ENCODE measurements at regions not wholly inside any gene's neighbourhood (a gene's known extent, or its start where the extent isn't known, plus 50 kb on each side); places are given as distances from the start of the nearest gene placed in this dataset.
"Not testable (repeated sequence)": the region's sequence is repeated elsewhere in the genome, so short reads cannot be mapped to it uniquely, and the experiment has no call there.

DNA sequence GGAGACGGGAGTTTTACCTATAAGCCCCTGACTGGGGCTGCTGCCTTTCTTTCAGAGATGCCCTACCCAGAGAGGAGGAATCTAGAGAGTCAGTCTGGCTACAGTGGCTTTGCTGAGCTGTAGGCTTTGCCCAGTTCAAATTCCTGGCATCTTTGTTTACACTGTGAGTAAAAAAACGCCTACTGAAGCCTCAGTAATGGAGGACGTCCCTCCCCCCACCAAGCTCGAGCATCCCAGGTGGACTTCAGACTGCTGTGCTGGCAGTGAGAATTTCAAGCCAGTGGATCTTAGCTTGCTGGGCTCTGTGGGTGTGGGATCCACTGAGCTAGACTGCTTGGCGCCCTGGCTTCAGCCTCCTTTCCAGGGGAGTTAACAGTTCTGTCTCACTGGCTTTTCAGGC, 237.1 kb upstream of the NT5E start:
- DNase-seq (ENCODE audit: low read depth in 1 of 2, low spot score in 1 of 2): not testable (repeated sequence)

DNA sequence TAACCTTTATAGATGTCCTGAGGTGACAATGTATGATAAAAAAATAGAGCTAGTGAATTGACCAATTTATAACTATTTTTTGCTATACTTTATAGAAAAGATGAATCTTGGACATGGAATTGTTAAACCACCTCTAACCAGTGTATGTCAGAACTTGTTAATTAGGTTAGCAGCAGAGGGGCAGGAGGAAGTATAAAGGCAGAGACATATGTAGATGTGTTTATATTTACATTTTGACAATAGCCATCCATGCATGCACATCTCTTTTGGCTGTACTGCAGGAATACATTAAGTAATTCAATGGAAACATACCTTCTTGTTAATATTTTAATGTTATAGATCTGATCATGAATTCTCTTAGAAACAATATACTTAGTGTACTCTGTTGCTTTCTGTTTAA, 254.6 kb upstream of the NT5E start:
- no peak for DNase-seq (ENCODE audit: low read depth in 1 of 2, low spot score in 1 of 2)

DNA sequence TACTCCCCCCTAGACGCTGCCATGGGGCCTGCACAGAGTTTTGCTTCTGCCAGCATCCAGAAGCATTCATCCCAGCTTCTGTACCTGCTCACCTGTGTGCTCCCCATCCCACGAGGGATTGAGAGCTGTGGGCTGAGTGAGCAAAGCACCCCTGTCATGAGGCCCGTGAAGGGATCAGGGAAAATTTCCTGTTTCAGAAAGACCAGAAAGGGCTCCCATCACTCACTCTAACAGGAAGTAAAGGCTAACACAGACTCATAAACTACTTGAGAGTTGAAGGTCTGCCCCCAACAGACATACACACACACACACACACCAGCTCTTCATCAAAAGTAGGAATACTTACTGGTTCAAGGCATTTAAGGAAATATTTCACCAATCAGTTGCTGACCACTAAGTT, 256.5 kb upstream of the NT5E start:
- no peak for DNase-seq (ENCODE audit: low read depth in 1 of 2, low spot score in 1 of 2)

DNA sequence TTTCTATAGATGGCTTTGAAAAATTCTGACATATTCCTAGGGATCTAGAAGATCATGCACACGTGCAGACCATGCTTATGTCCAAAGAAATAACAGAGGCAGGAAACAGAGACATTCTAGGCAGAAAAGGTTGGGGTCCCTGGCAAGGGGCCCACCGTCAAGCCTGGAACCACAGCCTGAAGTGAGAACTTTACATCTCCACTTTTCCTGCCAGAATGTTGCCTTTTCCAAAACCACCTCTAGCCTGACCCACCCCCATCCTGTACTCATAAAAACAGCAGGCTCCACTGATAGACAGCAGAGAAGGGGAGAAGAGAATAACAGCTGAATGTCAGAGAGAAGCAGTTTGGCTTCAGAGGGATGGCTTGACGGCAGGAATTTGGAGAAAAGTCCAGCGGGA, 257.3 kb upstream of the NT5E start:
- no peak for DNase-seq (ENCODE audit: low read depth in 1 of 2, low spot score in 1 of 2)

DNA sequence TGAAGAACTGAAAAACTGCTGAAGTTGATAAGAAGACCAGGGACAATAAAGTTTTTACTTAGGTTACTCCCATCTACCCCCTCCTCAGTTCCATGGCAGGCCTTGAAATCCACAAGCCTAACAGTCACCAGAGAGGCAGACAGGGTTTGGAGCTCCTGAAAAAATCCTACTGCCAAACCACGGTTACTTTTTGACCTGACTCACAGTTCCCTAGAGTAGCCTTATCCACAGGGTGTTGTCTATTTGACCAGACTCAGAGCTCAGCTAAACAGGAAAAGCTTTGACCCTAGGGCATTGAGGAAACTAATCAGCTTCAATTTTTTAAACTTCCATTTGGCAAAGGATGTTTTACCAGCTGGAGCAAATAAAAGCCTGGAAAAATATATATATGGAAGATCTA, 257.7 kb upstream of the NT5E start:
- no peak for DNase-seq (ENCODE audit: low read depth in 1 of 2, low spot score in 1 of 2)

DNA sequence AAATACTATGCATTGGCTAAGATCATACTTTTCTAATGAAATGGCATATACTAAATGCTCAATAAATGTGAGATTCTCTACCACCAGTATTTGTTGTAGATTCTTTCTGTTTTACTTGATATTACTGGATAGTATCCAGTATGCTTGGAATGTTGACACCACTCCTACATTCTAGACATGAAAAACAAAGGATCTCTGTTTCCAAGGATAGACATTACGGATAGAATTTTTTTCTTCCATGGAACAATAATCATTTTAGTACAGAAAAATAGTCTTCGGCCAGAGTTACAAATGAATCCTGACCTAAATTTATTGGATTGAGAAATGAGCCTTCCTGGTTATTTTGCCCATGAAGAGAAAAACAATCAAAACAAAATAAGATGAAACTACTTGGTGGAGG, 258.2 kb upstream of the NT5E start:
- DNase-seq (ENCODE audit: low read depth in 1 of 2, low spot score in 1 of 2): no peak

DNA sequence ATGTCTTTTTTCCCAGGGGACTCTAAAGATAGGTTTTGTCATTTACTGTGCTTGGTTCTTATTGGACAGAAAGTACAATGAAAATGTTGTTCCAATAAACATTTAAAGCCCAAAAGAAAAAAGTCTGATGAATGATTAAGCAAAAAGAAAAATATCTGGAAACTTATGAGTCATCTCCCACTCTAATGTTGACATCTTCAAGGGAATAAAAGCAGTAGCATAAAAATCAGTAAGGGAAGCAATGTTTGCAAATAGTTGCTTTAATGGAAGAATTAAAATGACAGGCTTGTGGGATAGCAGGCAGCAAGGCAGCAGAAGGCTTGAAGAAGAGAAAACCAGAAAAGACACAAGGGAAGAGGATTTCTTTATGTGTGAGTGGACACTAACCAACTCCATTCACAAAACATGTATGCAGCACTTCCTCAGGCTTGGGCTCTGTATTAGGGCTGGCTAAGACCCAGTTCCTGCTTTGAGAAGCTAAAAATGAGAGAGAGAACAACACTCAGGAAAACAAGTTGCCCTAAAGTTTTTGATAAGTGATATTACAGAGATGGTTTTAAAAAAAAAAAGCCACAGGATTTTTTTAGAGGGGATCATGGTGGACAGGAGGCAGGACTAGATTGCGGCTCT, 263.2 kb upstream of the NT5E start:
- DNase-seq (ENCODE audit: low read depth in 1 of 2, low spot score in 1 of 2): no peak

DNA sequence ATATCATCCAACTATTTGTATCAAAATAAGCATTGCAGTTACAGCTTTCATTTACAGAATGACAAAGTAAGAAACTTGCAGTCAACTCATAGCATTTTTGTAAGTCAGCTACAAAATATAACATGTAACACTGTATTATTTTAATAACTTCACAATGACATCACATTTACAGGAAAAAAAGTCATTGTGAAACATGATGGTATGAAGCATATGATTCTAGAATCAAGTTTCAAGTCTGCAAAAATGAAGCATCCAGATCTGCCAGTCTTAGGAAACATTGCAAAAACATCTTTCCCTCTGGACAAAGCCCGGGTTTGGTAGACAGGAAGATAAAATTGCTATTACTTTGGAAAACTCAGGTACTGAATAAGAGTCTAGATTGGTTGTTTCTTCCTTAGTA, 263.9 kb upstream of the NT5E start:
- no peak for DNase-seq (ENCODE audit: low read depth in 1 of 2, low spot score in 1 of 2)

DNA sequence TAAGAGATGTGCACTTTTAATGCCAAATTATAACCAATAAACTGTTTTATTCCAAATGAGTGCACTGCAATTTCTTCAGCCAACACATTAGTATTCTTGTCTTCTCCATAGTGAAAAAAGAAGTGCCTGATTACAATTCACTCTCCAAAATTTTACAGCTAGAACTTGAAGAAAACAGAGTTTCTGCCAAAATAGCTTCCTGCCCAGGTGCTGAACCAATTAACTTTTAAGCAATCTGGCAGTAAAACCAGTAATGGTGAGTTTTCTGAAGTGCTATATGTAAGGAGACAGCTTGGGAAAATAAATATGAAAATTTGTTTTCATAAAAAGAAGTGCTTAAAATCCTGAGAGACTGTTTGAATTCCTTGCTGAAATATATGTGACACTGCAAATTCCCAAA, 266.0 kb upstream of the NT5E start:
- no peak for DNase-seq (ENCODE audit: low read depth in 1 of 2, low spot score in 1 of 2)

DNA sequence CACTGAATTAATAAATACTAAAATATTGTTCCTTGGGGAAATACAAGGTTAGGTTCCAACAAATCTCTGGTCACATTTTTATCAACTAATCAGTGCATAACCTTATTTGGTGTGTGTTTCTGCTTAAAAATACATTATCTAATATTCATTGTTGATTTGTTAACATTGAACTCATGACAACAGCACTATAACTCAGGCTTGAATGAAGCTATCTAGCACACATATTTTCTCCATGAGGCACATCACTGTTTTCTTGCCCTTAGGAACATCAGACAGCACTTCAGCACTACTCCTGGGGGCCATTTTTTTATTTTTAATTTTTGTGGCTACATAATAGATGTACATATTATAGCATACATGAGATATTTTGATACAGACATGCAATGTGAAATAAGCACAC, 277.2 kb upstream of the NT5E start:
- DNase-seq (ENCODE audit: low read depth in 1 of 2, low spot score in 1 of 2): no peak

DNA sequence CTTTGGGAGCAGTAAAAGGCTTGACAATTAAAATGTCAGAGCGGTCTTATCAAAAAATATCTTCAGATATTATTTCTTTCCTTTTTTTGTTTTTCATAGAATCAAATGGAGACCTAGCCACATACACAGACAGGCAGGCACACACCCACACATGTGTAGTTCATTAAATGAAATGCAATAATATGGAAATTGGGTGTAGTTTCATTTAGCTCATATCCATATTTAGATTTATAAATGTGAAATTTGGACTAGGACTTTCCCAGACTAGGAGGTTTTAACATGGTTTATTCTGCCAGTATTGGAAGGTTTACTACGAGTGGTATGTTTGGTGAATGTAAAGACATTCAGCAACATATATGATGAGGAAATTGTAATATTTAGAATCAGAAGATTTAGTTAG, 277.7 kb upstream of the NT5E start:
- no peak for DNase-seq (ENCODE audit: low read depth in 1 of 2, low spot score in 1 of 2)

DNA sequence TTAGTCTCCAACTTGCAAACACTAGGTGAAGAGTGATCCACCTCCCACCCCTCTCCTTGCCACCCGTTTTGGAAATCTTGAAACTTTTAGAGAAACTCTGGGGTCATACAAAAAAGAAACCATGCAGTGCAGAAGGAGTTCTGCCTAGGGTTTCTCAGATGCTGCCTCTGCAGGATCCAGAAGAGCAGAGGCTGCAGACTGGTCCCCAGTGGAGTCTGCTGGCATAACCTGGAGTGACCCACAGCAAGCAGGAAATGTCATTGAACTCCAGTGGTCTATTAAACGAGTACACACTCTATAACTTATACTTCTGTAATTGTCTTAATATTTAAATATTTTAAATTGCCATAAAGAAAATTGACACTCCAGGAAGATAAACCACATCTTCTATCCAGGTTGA, 280.7 kb upstream of the NT5E start:
- no peak for DNase-seq (ENCODE audit: low read depth in 1 of 2, low spot score in 1 of 2)

DNA sequence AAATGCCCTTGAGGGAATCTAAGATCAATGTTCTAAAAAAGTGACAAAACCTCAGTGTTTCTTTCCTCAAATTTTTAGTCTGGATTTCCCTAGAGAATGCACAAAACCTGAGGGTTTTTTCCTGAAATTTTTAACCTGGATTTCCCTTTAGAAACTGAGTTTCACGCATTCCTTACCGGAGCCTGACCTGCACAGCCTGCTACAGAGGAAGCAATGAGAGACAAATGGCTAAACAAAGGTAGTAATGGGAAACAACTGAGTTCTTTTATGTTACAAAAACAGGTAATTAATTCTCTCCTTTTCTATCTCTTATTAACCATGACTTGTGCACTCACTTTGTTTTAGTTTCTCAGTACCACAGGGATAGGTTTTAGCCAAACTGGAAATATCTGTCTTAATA, 281.7 kb upstream of the NT5E start:
- no peak for DNase-seq (ENCODE audit: low read depth in 1 of 2, low spot score in 1 of 2)

DNA sequence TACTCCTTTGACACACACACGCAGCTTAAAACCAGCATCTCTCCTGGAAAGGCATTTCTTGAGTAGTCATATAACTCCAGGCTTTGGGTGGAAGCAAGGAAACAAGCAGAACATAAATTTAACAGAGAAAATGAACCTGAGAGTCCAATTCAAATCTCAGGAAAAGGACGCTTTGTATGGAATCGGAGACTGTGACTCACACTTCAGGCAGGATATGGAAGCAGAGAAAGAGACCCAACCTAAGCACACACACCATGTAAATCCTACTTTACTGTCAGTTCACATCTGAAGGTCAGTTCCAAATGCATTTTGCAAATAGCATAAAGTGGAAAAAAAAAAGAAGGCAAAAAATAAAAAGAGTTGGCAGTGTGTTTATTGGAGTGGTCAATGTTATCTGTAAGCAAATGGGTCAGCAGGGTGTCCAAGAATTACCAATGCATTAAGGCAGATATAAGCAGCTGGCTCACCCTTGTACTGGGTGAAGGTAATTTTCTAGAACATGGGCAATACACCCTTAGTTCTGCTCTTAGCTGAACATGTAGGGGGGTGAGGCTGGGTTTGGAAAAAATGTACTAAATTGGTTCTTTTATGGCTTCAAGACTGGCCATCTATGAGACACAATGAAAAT, 283.7 kb upstream of the NT5E start:
- no peak for DNase-seq (ENCODE audit: low read depth in 1 of 2, low spot score in 1 of 2)

DNA sequence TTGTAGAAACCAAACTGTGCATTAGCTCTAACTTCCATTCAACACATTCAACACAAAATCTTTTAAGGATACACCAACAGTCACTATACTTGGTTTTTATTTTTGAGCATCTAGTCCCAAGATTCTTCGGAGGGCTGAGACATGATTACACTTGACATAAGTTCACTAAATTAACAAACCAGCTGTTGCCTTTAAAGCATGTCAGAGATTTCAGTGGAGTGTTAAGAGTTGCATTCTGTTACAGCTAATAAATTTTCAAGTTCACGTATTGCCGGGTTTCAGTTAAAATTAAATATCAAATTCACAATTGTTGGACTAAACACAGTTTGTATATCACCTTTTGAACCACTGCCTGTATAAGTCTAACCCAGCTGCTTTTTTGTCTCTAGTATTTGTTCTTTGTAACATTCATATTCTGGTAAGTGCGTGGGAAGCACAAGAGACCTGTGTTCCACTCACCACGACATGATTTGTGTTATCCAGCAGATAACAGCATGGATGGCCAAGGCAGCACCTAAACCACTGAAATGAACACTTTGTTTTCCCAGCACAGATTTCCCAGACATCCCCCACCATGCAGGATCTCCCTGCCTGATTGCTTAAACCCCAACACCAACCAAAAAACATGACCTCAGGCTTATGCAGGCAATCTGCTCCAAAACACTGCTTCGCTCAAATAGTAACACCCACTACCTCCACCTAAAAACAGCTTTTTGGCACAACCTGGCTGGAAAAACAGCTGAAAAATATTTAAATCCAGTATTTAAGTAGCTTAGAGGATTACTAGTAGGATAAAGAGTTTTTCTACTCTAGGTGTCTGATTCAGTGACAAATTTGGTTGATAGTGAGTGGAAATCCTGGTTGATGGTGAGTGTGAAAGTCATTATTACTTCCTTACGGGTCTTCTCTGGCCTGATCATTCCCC, 286.5 kb upstream of the NT5E start:
- no peak for DNase-seq (ENCODE audit: low read depth in 1 of 2, low spot score in 1 of 2)

DNA sequence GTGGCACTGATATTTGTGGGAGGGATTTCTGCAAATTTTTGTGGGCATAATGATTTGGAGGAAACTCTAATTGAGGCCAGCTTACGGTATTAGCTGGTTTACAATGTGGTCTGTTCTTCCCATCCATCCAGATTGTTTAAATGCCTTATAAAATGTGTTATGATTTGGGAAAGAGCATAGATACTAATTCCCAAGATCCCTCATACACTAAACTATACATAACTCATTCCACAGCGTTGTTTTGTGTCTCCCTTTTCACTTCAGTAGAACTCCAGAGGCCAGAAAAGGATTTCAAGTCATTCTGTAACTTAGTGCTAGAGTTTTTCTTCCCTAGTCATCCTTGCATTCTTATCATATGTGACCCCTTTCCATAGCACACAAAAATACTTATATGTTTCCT, 292.6 kb upstream of the NT5E start:
- no peak for DNase-seq (ENCODE audit: low read depth in 1 of 2, low spot score in 1 of 2)

DNA sequence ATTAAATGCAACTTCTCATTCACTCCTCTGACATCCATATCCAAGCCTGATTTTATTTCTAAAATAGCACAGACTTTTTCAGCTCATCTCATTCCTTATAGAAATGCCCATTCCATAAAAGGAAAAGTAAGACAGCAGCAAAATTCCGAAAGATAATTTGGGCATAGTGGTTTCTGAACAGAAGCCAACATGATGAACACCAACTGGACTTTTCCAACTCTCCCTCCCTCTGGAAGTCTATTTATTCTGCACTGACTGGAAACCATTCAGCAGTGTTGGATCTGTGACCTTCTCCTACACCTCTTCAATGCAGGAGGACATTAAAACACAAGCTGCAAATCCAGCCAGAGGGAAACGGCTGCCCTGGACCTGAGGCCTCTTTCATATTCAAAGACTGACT, 306.2 kb upstream of the NT5E start:
- DNase-seq (ENCODE audit: low read depth in 1 of 2, low spot score in 1 of 2): no peak

DNA sequence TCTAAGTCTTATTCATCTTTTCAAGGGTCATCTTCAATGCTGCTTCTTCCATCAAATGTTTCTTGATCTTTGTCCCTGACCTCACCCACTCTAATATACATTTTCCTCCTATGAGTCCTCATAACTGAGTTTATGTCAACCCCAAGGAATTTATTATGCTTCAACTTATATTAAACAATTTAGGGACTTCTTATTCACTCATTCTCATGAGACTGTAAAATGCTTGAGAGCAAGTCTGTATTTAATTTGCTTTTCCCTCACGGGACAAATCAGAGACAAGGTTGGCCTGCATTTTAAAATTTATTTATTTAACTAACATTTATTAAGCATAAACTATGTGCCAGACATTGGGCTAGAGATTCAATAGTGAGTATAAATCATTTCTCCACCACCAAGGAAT, 312.0 kb upstream of the NT5E start:
- no peak for DNase-seq (ENCODE audit: low read depth in 1 of 2, low spot score in 1 of 2)

DNA sequence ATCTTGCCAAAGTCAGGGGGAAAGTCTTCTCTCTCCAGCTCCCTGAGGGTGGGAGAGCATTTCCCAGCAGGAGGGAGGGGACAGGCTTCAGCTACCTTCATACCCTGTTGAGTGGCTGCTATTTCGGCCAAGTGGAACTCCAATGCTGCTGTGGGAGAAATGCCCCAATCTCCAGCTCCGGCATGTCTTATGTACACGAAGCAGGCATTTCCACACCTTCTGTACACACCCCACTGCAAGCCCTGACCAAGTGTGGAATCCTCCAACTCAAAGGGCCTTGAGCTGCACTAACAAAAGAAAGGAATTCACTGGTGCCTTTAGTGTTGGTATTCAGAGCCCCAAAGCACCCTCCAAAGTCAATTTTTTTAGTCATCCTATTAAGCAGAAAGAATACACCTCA, 313.6 kb upstream of the NT5E start:
- DNase-seq (ENCODE audit: low read depth in 1 of 2, low spot score in 1 of 2): no peak

DNA sequence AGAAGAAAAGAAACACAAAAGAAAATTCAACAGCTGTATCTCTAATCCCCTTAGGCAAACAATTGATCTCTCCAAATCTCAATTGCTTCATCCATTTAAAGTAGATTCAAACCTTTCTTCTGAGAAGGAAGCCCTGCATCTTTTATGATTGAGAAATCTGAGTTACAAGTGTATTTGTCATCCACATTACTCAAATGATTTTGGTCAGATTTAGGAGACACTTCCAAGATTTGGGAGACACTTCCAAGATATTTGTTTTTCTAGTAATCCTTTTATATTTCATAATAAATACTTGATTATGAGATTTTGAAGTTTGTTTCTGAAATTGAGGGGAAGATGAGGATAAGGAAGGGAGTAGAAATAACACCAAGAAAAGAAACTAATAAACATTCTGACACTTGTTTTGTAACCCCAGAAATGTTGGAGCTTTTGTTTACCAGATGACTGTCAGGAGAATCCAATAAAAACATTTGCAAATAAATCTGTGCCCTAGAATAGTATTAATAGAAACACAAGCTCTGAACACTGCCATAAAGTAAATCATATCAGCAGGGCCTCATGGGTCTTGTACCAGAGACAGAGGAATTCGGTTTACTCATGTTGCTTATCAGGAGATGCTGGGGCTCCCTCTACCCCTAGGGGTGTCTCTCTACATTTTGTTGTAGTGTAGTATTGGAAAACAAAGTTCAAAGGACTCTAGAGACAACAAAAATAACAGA, 314.3 kb upstream of the NT5E start:
- no peak for DNase-seq (ENCODE audit: low read depth in 1 of 2, low spot score in 1 of 2)

DNA sequence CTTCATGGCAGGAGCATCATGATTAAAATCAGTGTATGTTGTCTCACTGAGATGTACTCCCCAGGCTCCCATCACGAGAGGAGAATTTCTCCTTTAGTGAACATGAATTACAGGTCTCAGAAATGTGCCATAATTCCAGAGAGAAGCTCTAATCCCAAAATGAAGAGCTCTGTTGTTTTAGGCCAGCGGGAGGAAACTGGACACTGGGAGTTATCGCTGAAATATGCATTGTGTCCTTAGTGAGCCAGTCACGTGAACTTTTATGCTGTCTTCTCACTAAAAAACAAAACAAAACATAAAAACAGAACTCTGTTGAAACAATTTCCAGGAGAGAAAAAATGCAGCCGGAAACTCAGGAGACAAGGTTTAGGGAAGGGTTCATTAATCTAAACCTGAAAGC, 315.7 kb upstream of the NT5E start:
- DNase-seq (ENCODE audit: low read depth in 1 of 2, low spot score in 1 of 2): no peak

DNA sequence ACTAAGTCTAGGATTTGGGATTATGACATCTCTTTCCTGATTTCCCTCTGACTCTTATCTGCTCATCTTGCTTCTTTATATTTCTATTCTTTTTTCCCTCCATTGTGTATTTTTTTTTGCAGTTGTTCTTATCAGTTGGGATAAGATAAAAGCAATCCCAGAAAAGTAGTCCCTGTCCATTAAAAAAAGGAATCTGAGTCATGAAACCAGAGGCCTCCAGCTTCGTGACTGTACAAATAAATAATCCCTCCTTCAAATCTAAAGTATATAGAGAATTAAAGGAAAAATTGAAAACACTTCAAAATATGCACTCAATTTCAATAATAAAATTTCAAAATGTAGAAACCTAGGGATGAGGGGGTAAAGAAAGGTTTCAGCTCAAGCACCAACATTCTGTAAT, 317.8 kb upstream of the NT5E start:
- DNase-seq (ENCODE audit: low read depth in 1 of 2, low spot score in 1 of 2): no peak

All from stimulated activated CD4-positive, alpha-beta T cell treated with anti-CD3 and anti-CD28 coated beads, Interleukin-15, amount 100 ng/mL, for 1 hour (primary cell).